A549 (cell line): ENCODE measurements at regions not wholly inside any gene's neighbourhood (a gene's known extent, or its start where the extent isn't known, plus 50 kb on each side); places are given as distances from the start of the nearest gene placed in this dataset.

Source experiments
- ATAC-seq, 2 experiments: fragments of 200-7000 bp in 1 of 2; fragments of >200 bp in 1 of 2; cut with Nextera tagmentation in 1 of 2; cut with Tn5 transposase in 1 of 2; 3 replicates each; pipeline versions ENCODE4 v1.8.0 to v1.9.1; 2018 to 2020; ENCODE audit warnings: mild to moderate bottlenecking in 1 of 2, moderate library complexity in 1 of 2
- CTCF ChIA-PET: fragments of 300-600 bp; sonication (Branson Sonifier 250); formaldehyde crosslinking; extraction: SDS; loops from one replicate; lab custom pipeline; 2021; ENCODE audit warnings: antibody characterized with exemption, inconsistent platforms; lab: Yijun Ruan, JAX
- POLR2A ChIA-PET: fragments of 350-600 bp; formaldehyde crosslinking; extraction: SDS; loops from one replicate; lab custom pipeline; 2021; ENCODE audit warnings: antibody characterized with exemption, inconsistent platforms; lab: Yijun Ruan, JAX
- DNase-seq, 2 experiments: peaks; one replicate each; pipeline versions ENCODE4 v3.0.0 to v3.0.0-alpha.2; 2011 to 2016; ENCODE audit warnings: low read depth in 1 of 2, low spot score in 1 of 2
- FAIRE-seq: peaks from 2 replicates; lab custom pipeline; 2011; peaks lifted over from hg19 to GRCh38; lab: Jason Lieb, UNC
- H3K27ac ChIP-seq, 2 experiments: fragments of >200 bp; sonication (Bioruptor Twin); formaldehyde crosslinking; 3 replicates each; pipeline ENCODE4 v1.5.1; 2016 to 2017
- H3K4me1 ChIP-seq: fragments of >200 bp; sonication (Bioruptor Twin); formaldehyde crosslinking; 3 replicates; pipeline ENCODE4 v1.6.1; 2016
- H3K4me2 ChIP-seq: fragments of >200 bp; sonication (Bioruptor Twin); formaldehyde crosslinking; 3 replicates; pipeline ENCODE4 v1.6.1; 2016
- H3K4me3 ChIP-seq: fragments of >200 bp; sonication (Bioruptor Twin); formaldehyde crosslinking; 3 replicates; pipeline ENCODE4 v1.5.1; 2016
- H3K9me3 ChIP-seq: fragments of >200 bp; sonication (Bioruptor Twin); formaldehyde crosslinking; 3 replicates; pipeline ENCODE4 v1.6.1; 2016
- EHF ChIP-seq: fragments of 250-450 bp; sonication (Bioruptor Pico); IDR thresholded peaks from 2 replicates; pipeline ENCODE4 v1.5.0; 2020; ENCODE audit warnings: mild to moderate bottlenecking
- ESRRA ChIP-seq: fragments of 150-350 bp; IDR thresholded peaks from 2 replicates; pipeline ENCODE4 v1.6.1; 2014; ENCODE audit warnings: mild to moderate bottlenecking, low read length, borderline replicate concordance
- FOSL2 ChIP-seq, 2 experiments: fragments of 450-650 bp in 1 of 2; fragments of >200 bp in 1 of 2; sonication (Bioruptor Twin) in 1 of 2; formaldehyde crosslinking; IDR thresholded peaks; 2 replicates each; pipeline versions ENCODE4 v1.5.0 to v1.6.1; 2016 to 2020; ENCODE audit warnings: mild to moderate bottlenecking in 1 of 2, moderate library complexity in 1 of 2
- FOXS1 ChIP-seq: fragments of 250-450 bp; sonication (Bioruptor Pico); IDR thresholded peaks from 2 replicates; pipeline ENCODE4 v1.5.0; 2020; ENCODE audit warnings: mild to moderate bottlenecking, moderate library complexity
- HOXA7 ChIP-seq: fragments of 250-450 bp; sonication (Bioruptor Pico); IDR thresholded peaks from 2 replicates; pipeline ENCODE4 v1.5.0; 2020; ENCODE audit warnings: mild to moderate bottlenecking, moderate library complexity
- HOXB13 ChIP-seq: fragments of 250-450 bp; sonication (Bioruptor Pico); IDR thresholded peaks from 2 replicates; pipeline ENCODE4 v1.5.0; 2020; ENCODE audit warnings: low read depth, mild to moderate bottlenecking, moderate library complexity
- JUN ChIP-seq, 2 experiments: fragments of >200 bp; sonication (Bioruptor Twin); formaldehyde crosslinking; IDR thresholded peaks; 2 replicates in 1 of 2; 3 replicates in 1 of 2; pipeline ENCODE4 v1.6.1; 2016 to 2017
- MAFK ChIP-seq: fragments of 450-650 bp; IDR thresholded peaks from 2 replicates; pipeline ENCODE4 v1.6.1; 2014; ENCODE audit not compliant: partially characterized antibody
- MAZ ChIP-seq: fragments of 150-350 bp; IDR thresholded peaks from 2 replicates; pipeline ENCODE4 v1.6.1; 2014; ENCODE audit warnings: antibody characterized with exemption, low read depth, low read length, borderline replicate concordance
- MYC ChIP-seq: IDR thresholded peaks from 2 replicates; pipeline ENCODE4 v1.6.1; 2012; ENCODE audit warnings: mild to moderate bottlenecking, inconsistent platforms, low read length, improper control_type of control experiment, borderline replicate concordance
- NFE2L2 ChIP-seq: fragments of 150-350 bp; conservative IDR thresholded peaks from 2 replicates; pipeline ENCODE4 v1.6.1; 2014; ENCODE audit warnings: low read length
- NPAS2 ChIP-seq: fragments of 250-450 bp; sonication (Bioruptor Pico); IDR thresholded peaks from 2 replicates; pipeline ENCODE4 v1.8.0; 2022; ENCODE audit warnings: mild to moderate bottlenecking, moderate library complexity, borderline replicate concordance
- NR3C1 ChIP-seq: fragments of >200 bp; sonication (Bioruptor Twin); formaldehyde crosslinking; IDR thresholded peaks from 3 replicates; pipeline ENCODE4 v1.6.1; 2017
- PHF8 ChIP-seq: fragments of 200-600 bp; sonication (generic); IDR thresholded peaks from 2 replicates; pipeline ENCODE4 v1.6.1; 2016; ENCODE audit warnings: low read depth, mild to moderate bottlenecking, antibody characterized with exemption, moderate library complexity, borderline replicate concordance
- RAD21 ChIP-seq, 2 experiments: fragments of >200 bp in 1 of 2; sonication (Bioruptor Twin) in 1 of 2; formaldehyde crosslinking in 1 of 2; IDR thresholded peaks in 1 of 2; conservative IDR thresholded peaks in 1 of 2; 2 replicates in 1 of 2; 3 replicates in 1 of 2; pipeline ENCODE4 v1.6.1; 2012 to 2018; ENCODE audit warnings: inconsistent platforms in 1 of 2
- RARB ChIP-seq: fragments of 250-450 bp; sonication (Bioruptor Pico); IDR thresholded peaks from 2 replicates; pipeline ENCODE4 v1.8.0; 2021; ENCODE audit warnings: mild to moderate bottlenecking, moderate library complexity
- RCOR1 ChIP-seq: fragments of 150-350 bp; IDR thresholded peaks from 2 replicates; pipeline ENCODE4 v1.6.1; 2014; ENCODE audit warnings: antibody characterized with exemption, low read length, low read depth
- ZFP36 ChIP-seq: fragments of 450-650 bp; IDR thresholded peaks from 2 replicates; pipeline ENCODE4 v1.6.1; 2014; ENCODE audit warnings: borderline replicate concordance; ENCODE audit not compliant: partially characterized antibody
- ZNF302 ChIP-seq: fragments of 250-450 bp; sonication (Bioruptor Pico); IDR thresholded peaks from 2 replicates; pipeline ENCODE4 v1.9.0; 2021; ENCODE audit warnings: inconsistent platforms, mild to moderate bottlenecking, moderate library complexity
- ZSCAN20 ChIP-seq: fragments of 250-450 bp; sonication (Bioruptor Pico); IDR thresholded peaks from 2 replicates; pipeline ENCODE4 v1.8.0; 2022; ENCODE audit warnings: mild to moderate bottlenecking, moderate library complexity
- WGBS: methylation state at CpG from one replicate; pipeline ENCODE4 v1.1.6; 2017; ENCODE audit errors: missing lambda C conversion rate; 5-methylcytosine and 5-hydroxymethylcytosine counted together
- TF ChIP-seq, protein P1 (sequence below): fragments of >200 bp; sonication (Bioruptor Twin); formaldehyde crosslinking; IDR thresholded peaks from 3 replicates; pipeline ENCODE4 v1.5.1; 2016
- TF ChIP-seq, protein P2 (sequence below): IDR thresholded peaks from 2 replicates; pipeline ENCODE4 v1.6.1; 2012
- TF ChIP-seq, protein P3 (sequence below): fragments of >200 bp; sonication (Bioruptor Twin); formaldehyde crosslinking; IDR thresholded peaks from 2 replicates; pipeline ENCODE4 v1.6.1; 2016

DNA sequence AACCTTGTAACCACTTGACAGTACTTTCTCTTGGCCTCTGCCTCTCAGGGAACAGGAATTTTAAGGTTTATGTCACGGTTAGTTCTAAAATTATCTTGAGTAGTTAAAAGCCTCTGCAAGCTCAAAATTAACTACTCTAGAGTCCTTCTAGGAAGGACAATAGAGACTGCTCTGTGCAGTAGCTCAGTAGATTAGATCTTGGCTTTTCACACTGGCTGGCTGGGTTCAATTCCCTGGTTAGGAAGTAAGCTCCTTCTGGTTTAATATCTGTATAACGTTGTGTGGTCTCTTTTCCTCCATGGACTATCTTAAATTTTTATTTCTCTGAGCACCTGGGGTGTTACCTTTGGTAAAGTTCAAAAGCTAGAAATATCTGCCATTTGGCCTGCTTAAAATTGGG, 109.2 kb downstream of the AASDHPPT start:
- CTCF ChIA-PET = interaction anchor here (1.6 kb wide), 1 partner anchor 10 kb away, joined by 3 read pairs; no protein-coding TSS in a partner anchor
- FAIRE-seq = no peak

DNA sequence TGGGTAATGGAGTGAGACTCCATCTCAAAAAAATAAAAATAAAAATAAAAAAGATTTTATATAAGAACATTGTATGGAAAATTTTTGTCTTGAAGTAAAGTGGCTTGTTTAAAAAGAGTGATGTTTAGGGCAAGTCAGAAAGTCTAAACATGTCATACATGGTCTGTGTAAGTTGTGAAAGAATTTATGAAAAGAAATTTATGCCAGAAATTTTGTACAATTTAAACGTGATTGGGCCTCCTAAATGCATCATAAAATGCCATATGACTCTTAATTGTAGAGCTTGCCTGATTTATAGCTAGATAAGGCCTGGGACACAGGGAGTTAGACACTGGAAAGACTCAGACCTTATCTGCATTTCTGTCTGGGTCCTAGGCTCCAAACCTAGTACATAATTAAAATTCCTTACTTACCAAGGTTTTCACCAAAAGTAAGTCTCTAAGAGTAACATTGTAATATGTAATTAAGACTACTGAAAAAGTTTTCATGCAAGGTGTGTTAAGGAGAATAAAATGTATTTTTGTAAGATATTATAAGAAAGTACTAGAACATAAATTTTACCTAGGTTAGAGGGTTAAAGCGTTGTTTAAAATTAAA, 110.5 kb downstream of the AASDHPPT start:
- 0 out of 3 replicates have a peak, but pooled peaks cover 3% of the 10 kb centered on the region for H3K4me1 ChIP-seq
- POLR2A ChIA-PET = no interaction called here
- 3% methylated on average over 2 of the region's 2 CpGs for WGBS
- CTCF ChIA-PET = no interaction called here
- no peak overlapping the region for H3K4me2 ChIP-seq
- no peak for ATAC-seq
- TF ChIP-seq ZNF302 (no peak), ZSCAN20 (CRISPR knock-in tag) (no peak), ZFP36 (peak; percentile 17), EHF (CRISPR knock-in tag) (no peak), PHF8 (no peak), MAFK (no peak), NPAS2 (CRISPR knock-in tag) (no peak)
- TF ChIP-seq, protein P1, sequence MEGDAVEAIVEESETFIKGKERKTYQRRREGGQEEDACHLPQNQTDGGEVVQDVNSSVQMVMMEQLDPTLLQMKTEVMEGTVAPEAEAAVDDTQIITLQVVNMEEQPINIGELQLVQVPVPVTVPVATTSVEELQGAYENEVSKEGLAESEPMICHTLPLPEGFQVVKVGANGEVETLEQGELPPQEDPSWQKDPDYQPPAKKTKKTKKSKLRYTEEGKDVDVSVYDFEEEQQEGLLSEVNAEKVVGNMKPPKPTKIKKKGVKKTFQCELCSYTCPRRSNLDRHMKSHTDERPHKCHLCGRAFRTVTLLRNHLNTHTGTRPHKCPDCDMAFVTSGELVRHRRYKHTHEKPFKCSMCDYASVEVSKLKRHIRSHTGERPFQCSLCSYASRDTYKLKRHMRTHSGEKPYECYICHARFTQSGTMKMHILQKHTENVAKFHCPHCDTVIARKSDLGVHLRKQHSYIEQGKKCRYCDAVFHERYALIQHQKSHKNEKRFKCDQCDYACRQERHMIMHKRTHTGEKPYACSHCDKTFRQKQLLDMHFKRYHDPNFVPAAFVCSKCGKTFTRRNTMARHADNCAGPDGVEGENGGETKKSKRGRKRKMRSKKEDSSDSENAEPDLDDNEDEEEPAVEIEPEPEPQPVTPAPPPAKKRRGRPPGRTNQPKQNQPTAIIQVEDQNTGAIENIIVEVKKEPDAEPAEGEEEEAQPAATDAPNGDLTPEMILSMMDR = no peak
- TF ChIP-seq, all 56 proteins: peak for 1
- DNase-seq (no peak), FAIRE-seq (no peak)
- no peak overlapping the region for H3K4me3 ChIP-seq
- no peak overlapping the region for H3K27ac ChIP-seq
- H3K9me3 ChIP-seq = no peaks in the 10 kb centered on the region

More for the DNA sequence above, 109.2 kb downstream of the AASDHPPT start:
- TF ChIP-seq MAZ (no peak), HOXA7 (CRISPR knock-in tag) (no peak), FOXS1 (CRISPR knock-in tag) (no peak), NR3C1 (no peak), ESRRA (no peak), RARB (CRISPR knock-in tag) (no peak), JUN (IDR thresholded peaks at IDR 0.05) (no peak), HOXB13 (CRISPR knock-in tag) (no peak), NFE2L2 (no peak), PHF8 (no peak), MYC (no peak), RCOR1 (no peak), ZNF302 (no peak), RAD21 (conservative IDR thresholded peaks at IDR 0.05 in 1 of 2, IDR thresholded peaks at IDR 0.05 in 1 of 2) (no peak), ZSCAN20 (CRISPR knock-in tag) (no peak), FOSL2 (IDR thresholded peaks at IDR 0.05) (no peak), FOSL2 (CRISPR knock-in tag; IDR thresholded peaks at IDR 0.05) (no peak)
- TF ChIP-seq, protein P2, sequence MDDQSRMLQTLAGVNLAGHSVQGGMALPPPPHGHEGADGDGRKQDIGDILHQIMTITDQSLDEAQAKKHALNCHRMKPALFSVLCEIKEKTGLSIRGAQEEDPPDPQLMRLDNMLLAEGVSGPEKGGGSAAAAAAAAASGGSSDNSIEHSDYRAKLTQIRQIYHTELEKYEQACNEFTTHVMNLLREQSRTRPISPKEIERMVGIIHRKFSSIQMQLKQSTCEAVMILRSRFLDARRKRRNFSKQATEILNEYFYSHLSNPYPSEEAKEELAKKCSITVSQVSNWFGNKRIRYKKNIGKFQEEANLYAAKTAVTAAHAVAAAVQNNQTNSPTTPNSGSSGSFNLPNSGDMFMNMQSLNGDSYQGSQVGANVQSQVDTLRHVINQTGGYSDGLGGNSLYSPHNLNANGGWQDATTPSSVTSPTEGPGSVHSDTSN = no peak
- TF ChIP-seq, protein P3, sequence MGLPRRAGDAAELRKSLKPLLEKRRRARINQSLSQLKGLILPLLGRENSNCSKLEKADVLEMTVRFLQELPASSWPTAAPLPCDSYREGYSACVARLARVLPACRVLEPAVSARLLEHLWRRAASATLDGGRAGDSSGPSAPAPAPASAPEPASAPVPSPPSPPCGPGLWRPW = no peak
- ATAC-seq (no peak), DNase-seq (peak in 1 of 2 experiments; percentile 12)
- POLR2A ChIA-PET = no interaction called here
- H3K4me2 ChIP-seq = no peak overlapping the region
- no peaks in the 10 kb centered on the region for H3K9me3 ChIP-seq
- H3K4me3 ChIP-seq = no peak overlapping the region
- no peak overlapping the region for H3K27ac ChIP-seq
- WGBS = 30% methylated on average over 2 of the region's 2 CpGs
- no peaks in the 10 kb centered on the region for H3K4me1 ChIP-seq
